GM23248 (cell line): ENCODE measurements at regions not wholly inside any gene's neighbourhood (a gene's known extent, or its start where the extent isn't known, plus 50 kb on each side); places are given as distances from the start of the nearest gene placed in this dataset.

Experiments
- EZH2 ChIP-seq: fragments of 200-600 bp; sonication (generic); IDR thresholded peaks from 2 replicates; pipeline ENCODE4 v1.6.1; 2018; ENCODE audit warnings: antibody characterized with exemption, mild to moderate bottlenecking; ENCODE audit not compliant: insufficient read depth, poor library complexity, severe bottlenecking
- EZH2phosphoT487 ChIP-seq: fragments of 200-600 bp; sonication (generic); IDR thresholded peaks from 2 replicates; pipeline ENCODE4 v1.6.1; 2018; ENCODE audit warnings: antibody characterized with exemption, moderate library complexity, mild to moderate bottlenecking, low read depth; ENCODE audit not compliant: insufficient read depth

GRCh38 chr22:22151308-22151707 is 93.3 kb upstream of the VPREB1 start:
- TF ChIP-seq EZH2 (no peak), EZH2phosphoT487 (no peak)
